ENCODE measurements at regions not wholly inside any gene's neighbourhood (a gene's known extent, or its start where the extent isn't known, plus 50 kb on each side); places are given as distances from the start of the nearest gene placed in this dataset.

DNA sequence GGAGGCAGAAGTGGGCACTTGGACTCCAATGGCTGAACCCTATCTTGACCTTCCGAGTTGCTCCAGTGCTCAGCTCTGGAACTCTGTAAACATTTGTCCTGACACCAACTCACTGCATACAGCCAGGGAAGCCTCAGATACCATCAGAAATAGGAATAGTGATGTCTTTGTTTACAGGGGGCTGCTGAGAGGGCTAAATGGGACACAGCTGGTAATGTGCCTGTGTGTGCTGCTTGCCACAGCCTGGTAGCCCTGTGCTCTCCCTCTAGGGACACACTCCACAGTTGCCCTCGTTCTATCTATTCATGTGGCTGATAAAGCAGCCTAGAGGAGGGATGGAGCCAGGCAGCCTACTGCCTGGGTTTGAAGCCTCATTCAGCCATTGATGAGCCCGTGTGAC lies 559.8 kb downstream of the MIAT start:
- TF ChIP-seq, protein P1, sequence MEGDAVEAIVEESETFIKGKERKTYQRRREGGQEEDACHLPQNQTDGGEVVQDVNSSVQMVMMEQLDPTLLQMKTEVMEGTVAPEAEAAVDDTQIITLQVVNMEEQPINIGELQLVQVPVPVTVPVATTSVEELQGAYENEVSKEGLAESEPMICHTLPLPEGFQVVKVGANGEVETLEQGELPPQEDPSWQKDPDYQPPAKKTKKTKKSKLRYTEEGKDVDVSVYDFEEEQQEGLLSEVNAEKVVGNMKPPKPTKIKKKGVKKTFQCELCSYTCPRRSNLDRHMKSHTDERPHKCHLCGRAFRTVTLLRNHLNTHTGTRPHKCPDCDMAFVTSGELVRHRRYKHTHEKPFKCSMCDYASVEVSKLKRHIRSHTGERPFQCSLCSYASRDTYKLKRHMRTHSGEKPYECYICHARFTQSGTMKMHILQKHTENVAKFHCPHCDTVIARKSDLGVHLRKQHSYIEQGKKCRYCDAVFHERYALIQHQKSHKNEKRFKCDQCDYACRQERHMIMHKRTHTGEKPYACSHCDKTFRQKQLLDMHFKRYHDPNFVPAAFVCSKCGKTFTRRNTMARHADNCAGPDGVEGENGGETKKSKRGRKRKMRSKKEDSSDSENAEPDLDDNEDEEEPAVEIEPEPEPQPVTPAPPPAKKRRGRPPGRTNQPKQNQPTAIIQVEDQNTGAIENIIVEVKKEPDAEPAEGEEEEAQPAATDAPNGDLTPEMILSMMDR (IDR thresholded peaks at IDR 0.05; ENCODE audit: insufficient read depth, low read depth, low read length), result no peak
- TF ChIP-seq EZH2 (IDR thresholded peaks at IDR 0.05; ENCODE audit: insufficient read depth, low read length), result no peak

Measured in astrocyte (in vitro differentiated cells and primary cell).